ENCODE measurements at regions not wholly inside any gene's neighbourhood (a gene's known extent, or its start where the extent isn't known, plus 50 kb on each side); places are given as distances from the start of the nearest gene placed in this dataset.

DNA sequence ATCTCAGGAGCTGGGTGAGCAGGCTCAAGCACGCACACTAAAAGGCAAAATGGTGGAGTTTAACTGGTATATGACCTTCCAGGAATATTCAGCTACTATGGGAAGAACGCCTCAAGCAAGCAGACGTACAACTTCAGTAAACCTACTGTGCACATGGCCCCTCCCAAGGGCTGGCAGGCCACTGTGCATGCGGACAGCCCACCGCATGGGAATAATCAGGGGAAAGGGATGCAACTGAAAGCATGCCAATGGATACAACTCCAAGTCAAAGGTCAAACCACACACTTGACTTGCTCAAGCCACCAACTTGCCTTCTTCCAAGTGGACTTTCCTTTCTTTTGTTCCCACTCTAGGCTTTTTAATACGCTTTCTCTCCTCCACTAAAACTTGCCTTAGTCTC, 121.6 kb upstream of the SNTG2 start:
- no peak for TF ChIP-seq CTCF (IDR thresholded peaks at IDR 0.05; ENCODE audit: extremely low read depth, missing control alignments)
- no peak for DNase-seq (ENCODE audit: low spot score)

- no peak for TF ChIP-seq CTCF (IDR thresholded peaks at IDR 0.05; ENCODE audit: extremely low read depth, missing control alignments)
- DNase-seq (ENCODE audit: low spot score) = no peak
These were observed 125.7 kb upstream of the SNTG2 start for GRCh38 chr2:824954-825353.

DNA sequence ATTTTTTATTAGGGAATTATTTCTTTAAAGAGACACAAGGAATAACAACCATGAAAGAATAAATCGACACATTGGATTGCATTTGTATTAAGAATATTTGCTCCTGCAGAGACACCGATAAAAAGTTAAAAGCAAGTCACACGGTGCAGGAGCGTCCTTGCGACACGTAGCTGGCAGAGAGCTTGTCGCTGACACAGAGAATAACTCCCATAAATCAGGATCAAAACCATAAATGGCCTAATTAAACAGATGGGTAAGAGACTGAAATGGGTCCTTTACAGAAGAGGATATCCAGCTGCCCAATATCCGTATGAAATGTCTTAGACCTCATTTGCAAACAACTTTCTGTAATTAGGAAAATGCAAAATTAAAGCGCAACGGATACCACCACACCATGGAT, 126.1 kb upstream of the SNTG2 start:
- no peak for TF ChIP-seq CTCF (IDR thresholded peaks at IDR 0.05; ENCODE audit: extremely low read depth, missing control alignments)
- no peak for DNase-seq (ENCODE audit: low spot score)

DNA sequence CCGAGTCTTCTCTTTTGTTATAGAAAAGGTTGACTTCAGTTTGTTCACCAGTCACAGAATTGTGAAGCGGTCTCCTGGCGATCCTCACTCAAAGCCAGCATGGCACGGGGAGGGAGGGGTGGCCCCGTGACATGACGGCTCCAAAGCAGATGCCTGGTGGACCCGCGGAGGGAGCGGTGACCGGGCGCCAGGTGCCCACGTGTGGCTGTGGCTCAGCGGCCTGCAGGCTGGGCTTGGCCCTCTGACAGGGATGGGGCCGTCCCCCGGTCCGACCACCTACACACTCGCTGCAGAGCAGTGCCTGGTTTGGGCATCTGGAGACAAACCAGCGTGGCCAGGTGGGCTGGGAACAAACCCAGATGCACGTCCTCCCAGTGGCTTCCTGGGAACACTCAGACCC, 129.1 kb upstream of the SNTG2 start:
- no peak for DNase-seq (ENCODE audit: low spot score)

GRCh38 chr2:819601-820000, 131.0 kb upstream of the SNTG2 start:
- DNase-seq (ENCODE audit: low spot score) = no peak
- no peak for TF ChIP-seq CTCF (IDR thresholded peaks at IDR 0.05; ENCODE audit: extremely low read depth, missing control alignments)

More for the DNA sequence above, 129.1 kb upstream of the SNTG2 start:
- no peak for TF ChIP-seq CTCF (IDR thresholded peaks at IDR 0.05; ENCODE audit: extremely low read depth, missing control alignments)

DNA sequence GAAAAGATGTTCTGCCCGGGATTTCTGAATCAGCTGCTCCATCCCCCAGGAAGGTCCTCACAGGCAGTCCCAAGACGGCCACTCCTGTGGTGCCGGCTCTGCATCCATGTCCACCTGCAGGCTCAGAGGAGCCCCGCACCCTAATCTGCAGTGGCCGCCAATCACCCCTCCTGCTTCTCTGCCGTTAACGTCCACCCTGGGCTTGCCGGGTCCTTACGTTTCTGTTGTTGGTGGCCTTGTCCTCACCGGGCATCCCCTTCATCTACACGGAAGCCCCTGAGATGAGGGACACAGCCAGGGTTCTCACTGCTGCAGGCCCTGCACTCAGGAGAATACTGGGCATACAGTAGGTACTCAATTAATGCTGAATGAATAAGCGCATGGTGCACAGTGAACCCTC, 131.5 kb upstream of the SNTG2 start:
- no peak for DNase-seq (ENCODE audit: low spot score)

GRCh38 chr2:817336-818015, 133.2 kb upstream of the SNTG2 start:
- no peak for TF ChIP-seq CTCF (IDR thresholded peaks at IDR 0.05; ENCODE audit: extremely low read depth, missing control alignments)
- no peak for DNase-seq (ENCODE audit: low spot score)

More for the DNA sequence above, 131.5 kb upstream of the SNTG2 start:
- no peak for TF ChIP-seq CTCF (IDR thresholded peaks at IDR 0.05; ENCODE audit: extremely low read depth, missing control alignments)

Measured in GM20000 (cell line).